Osteoblast (primary cell): ENCODE measurements at regions not wholly inside any gene's neighbourhood (a gene's known extent, or its start where the extent isn't known, plus 50 kb on each side); places are given as distances from the start of the nearest gene placed in this dataset.

ENCODE experiments used
- DNase-seq: peaks from one replicate; pipeline ENCODE4 v3.0.0; 2011; ENCODE audit warnings: low spot score, mixed read lengths; ENCODE audit not compliant: insufficient read length; ENCODE audit errors: missing footprints
- H2AFZ ChIP-seq: 2 replicates; pipeline ENCODE4 v1.6.0; 2011; ENCODE audit warnings: mild to moderate bottlenecking, low read length
- H3K27ac ChIP-seq: 2 replicates; pipeline ENCODE4 v1.5.1; 2011; ENCODE audit warnings: mild to moderate bottlenecking, low read depth, low read length, moderate library complexity
- H3K27me3 ChIP-seq: 2 replicates; pipeline ENCODE4 v1.6.0; 2012; ENCODE audit warnings: mild to moderate bottlenecking, control low read depth, inconsistent platforms, low read length, moderate library complexity; ENCODE audit not compliant: insufficient read depth
- H3K36me3 ChIP-seq: 2 replicates; pipeline ENCODE4 v1.5.1; 2011; ENCODE audit warnings: mild to moderate bottlenecking, low read length, control low read depth, moderate library complexity; ENCODE audit not compliant: insufficient read depth
- H3K4me1 ChIP-seq: 2 replicates; pipeline ENCODE4 v1.5.1; 2011; ENCODE audit warnings: mild to moderate bottlenecking, low read length, control low read depth, moderate library complexity; ENCODE audit not compliant: insufficient read depth
- H3K4me2 ChIP-seq: 2 replicates; pipeline ENCODE4 v1.6.0; 2011; ENCODE audit warnings: mild to moderate bottlenecking, low read length; ENCODE audit not compliant: insufficient read depth
- H3K4me3 ChIP-seq: fragments of 200-600 bp; sonication (generic); 3 replicates; pipeline ENCODE4 v1.5.1; 2012; ENCODE audit warnings: mild to moderate bottlenecking, low read length, inconsistent platforms; ENCODE audit not compliant: insufficient read depth
- H3K79me2 ChIP-seq: 2 replicates; pipeline ENCODE4 v1.6.0; 2012; ENCODE audit warnings: mild to moderate bottlenecking, low read length, control low read depth, inconsistent platforms; ENCODE audit not compliant: insufficient read depth
- H3K9me3 ChIP-seq: 2 replicates; pipeline ENCODE4 v1.5.1; 2011; ENCODE audit warnings: low read depth, low read length, control low read depth
- H4K20me1 ChIP-seq: 2 replicates; pipeline ENCODE4 v1.6.0; 2012; ENCODE audit warnings: mild to moderate bottlenecking, low read length, control low read depth; ENCODE audit not compliant: insufficient read depth
- CTCF ChIP-seq: IDR thresholded peaks from 2 replicates; pipeline ENCODE4 v1.5.1; 2011; ENCODE audit warnings: mild to moderate bottlenecking, low read depth, low read length, moderate library complexity; ENCODE audit errors: extremely low read depth

DNA sequence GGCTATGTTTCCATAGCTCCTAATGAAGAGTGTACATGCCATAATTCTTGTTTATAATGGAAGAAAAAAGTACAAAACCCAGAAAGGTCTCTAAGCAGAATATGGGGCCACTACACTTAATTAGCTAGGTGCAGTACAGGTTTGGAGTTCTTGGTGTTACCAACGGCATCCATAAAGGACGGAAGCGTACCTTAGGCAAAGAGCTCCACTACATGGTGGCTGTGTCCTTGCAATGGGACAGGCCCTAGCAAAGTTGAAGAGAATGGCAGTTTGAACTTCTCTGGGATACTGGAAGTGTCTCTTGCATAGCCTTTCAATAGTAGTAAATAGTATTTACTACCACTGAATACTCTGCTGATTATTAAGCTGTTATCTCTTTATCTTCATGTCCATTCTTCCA, 371.7 kb upstream of the MMS22L start:
- H3K36me3 ChIP-seq = no peaks in the 10 kb centered on the region
- no peak overlapping the region for H2AFZ ChIP-seq
- no peaks in the 10 kb centered on the region for H3K4me1 ChIP-seq
- H3K9me3 ChIP-seq = no peaks in the 10 kb centered on the region
- H3K27me3 ChIP-seq = no peaks in the 10 kb centered on the region
- H3K79me2 ChIP-seq = no peaks in the 10 kb centered on the region
- TF ChIP-seq CTCF = no peak
- H3K27ac ChIP-seq = no peak overlapping the region
- no peak overlapping the region for H3K4me3 ChIP-seq
- no peak overlapping the region for H3K4me2 ChIP-seq
- no peaks in the 10 kb centered on the region for H4K20me1 ChIP-seq
- DNase-seq = no peak

- Histone ChIP-seq H3K9me3 (no peaks in the 10 kb centered on the region), H4K20me1 (no peaks in the 10 kb centered on the region), H3K27ac (no peak overlapping the region), H2AFZ (no peak overlapping the region), H3K79me2 (no peaks in the 10 kb centered on the region), H3K4me2 (no peak overlapping the region), H3K4me3 (no peak overlapping the region), H3K27me3 (no peaks in the 10 kb centered on the region), H3K4me1 (no peaks in the 10 kb centered on the region), H3K36me3 (no peaks in the 10 kb centered on the region)
- DNase-seq = no peak
- TF ChIP-seq CTCF = no peak
These were observed 373.2 kb upstream of the MMS22L start for GRCh38 chr6:97656236-97656635.

DNA sequence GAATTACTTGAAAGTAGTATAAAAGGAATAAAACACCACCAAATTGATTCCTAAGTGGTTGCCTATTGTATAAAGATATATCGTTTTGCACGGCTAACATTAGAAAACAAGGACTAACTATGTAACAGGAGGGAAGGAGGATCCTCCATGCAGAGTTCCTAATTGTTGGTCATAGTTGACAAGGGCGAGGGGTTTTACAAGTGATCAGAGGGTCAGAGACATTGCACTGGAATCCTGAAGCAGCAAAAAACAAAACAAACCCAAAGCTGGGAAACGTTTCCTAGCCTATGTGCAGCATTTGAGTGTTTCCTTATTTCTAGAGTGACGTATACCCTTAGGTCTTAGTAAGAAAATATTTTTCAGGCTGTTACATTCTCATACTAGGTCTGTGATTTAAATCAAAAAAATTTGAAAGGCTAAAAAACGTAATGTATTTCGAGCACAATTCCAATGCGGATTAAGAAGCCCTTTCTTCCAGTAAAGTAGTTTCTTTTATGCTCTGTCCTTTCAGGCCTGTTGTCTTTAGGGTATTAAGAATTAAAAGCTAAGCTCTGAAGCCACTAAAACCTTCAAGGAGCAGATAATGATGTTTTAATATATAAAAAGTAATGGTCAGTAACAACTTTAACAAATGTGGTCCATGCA, 373.8 kb upstream of the MMS22L start:
- H3K9me3 ChIP-seq = no peaks in the 10 kb centered on the region
- no peaks in the 10 kb centered on the region for H3K4me1 ChIP-seq
- H3K4me3 ChIP-seq = no peak overlapping the region
- no peak for DNase-seq
- H3K27ac ChIP-seq = no peak overlapping the region
- H2AFZ ChIP-seq = no peak overlapping the region
- H3K79me2 ChIP-seq = no peaks in the 10 kb centered on the region
- no peak for TF ChIP-seq CTCF
- no peaks in the 10 kb centered on the region for H3K27me3 ChIP-seq
- no peaks in the 10 kb centered on the region for H4K20me1 ChIP-seq
- H3K4me2 ChIP-seq = no peak overlapping the region
- H3K36me3 ChIP-seq = no peaks in the 10 kb centered on the region

GRCh38 chr6:97658090-97658489, 375.1 kb upstream of the MMS22L start:
- no peak for DNase-seq
- Histone ChIP-seq H3K79me2 (no peaks in the 10 kb centered on the region), H3K4me2 (no peak overlapping the region), H3K36me3 (no peaks in the 10 kb centered on the region), H3K4me1 (no peaks in the 10 kb centered on the region), H2AFZ (no peak overlapping the region), H3K27me3 (no peaks in the 10 kb centered on the region), H3K27ac (no peak overlapping the region), H4K20me1 (no peaks in the 10 kb centered on the region), H3K9me3 (no peaks in the 10 kb centered on the region), H3K4me3 (no peak overlapping the region)
- no peak for TF ChIP-seq CTCF
